Gastrocnemius medialis (tissue), 4 donors: ENCODE measurements at regions not wholly inside any gene's neighbourhood (a gene's known extent, or its start where the extent isn't known, plus 50 kb on each side); places are given as distances from the start of the nearest gene placed in this dataset.

ENCODE experiments used
- ATAC-seq, 2 donors: fragments of 150-250 bp; one replicate each; pipeline ENCODE4 v1.9.1; 2016
- DNase-seq, 2 donors: peaks; one replicate each; pipeline ENCODE4 v3.0.0-alpha.2; 2019
- H3K27ac ChIP-seq, 4 donors: fragments of 200-600 bp; sonication (generic); 1 replicate in 1 of 4; 2 replicates in 3 of 4; pipeline ENCODE4 v1.5.1; 2016 to 2018; ENCODE audit warnings: mild to moderate bottlenecking in 2 of 4, moderate library complexity in 1 of 4
- H3K27me3 ChIP-seq, 3 donors: fragments of 200-600 bp; sonication (generic) in 2 of 3; 1 replicate in 1 of 3; 2 replicates in 2 of 3; pipeline versions ENCODE4 v1.5.1 to v1.6.0; 2016 to 2019; ENCODE audit warnings: mild to moderate bottlenecking in 1 of 3, moderate library complexity in 1 of 3
- H3K36me3 ChIP-seq, 2 donors: fragments of 200-600 bp; sonication (generic) in 1 of 2; one replicate each; pipeline ENCODE4 v1.5.1; 2017 to 2018
- H3K4me1 ChIP-seq, 2 donors: fragments of 200-600 bp; sonication (generic) in 1 of 2; one replicate each; pipeline ENCODE4 v1.5.1; 2016 to 2017; ENCODE audit warnings: mild to moderate bottlenecking in 2 of 2
- H3K4me3 ChIP-seq, 4 donors: fragments of 200-600 bp; sonication (generic) in 3 of 4; 1 replicate in 1 of 4; 2 replicates in 3 of 4; pipeline ENCODE4 v1.5.1; 2016 to 2019; ENCODE audit warnings: mild to moderate bottlenecking in 2 of 4
- H3K9me3 ChIP-seq, 3 donors: fragments of 200-600 bp; sonication (generic) in 2 of 3; 1 replicate in 1 of 3; 2 replicates in 2 of 3; pipeline ENCODE4 v1.5.1; 2016 to 2019
- POLR2A ChIP-seq, 2 donors: fragments of 450-650 bp; IDR thresholded peaks; one replicate each; pipeline ENCODE4 v1.6.1; 2017; ENCODE audit warnings: antibody characterized with exemption in 2 of 2, mild to moderate bottlenecking in 2 of 2, moderate library complexity in 2 of 2
- in situ Hi-C, 4 donors: fragments of 200-750 bp; cut with MboI; loops; one replicate each; pipeline versions ENCODE4 v1.15.0 to v1.8.0; 2017; ENCODE audit warnings: low sequenced_read_pairs in 4 of 4
- intact Hi-C: fragments of 100-400 bp; cut with DNase I; formaldehyde crosslinking; loops from one replicate; pipeline ENCODE4 v1.15.1; 2023; ENCODE audit warnings: low total_unique reads
- TF ChIP-seq, protein P1 (sequence below), 5 experiments: fragments of 450-650 bp in 3 of 5; fragments of 200-600 bp in 2 of 5; sonication (generic) in 2 of 5; IDR thresholded peaks in 4 of 5; conservative IDR thresholded peaks in 1 of 5; 1 replicate in 4 of 5; 2 replicates in 1 of 5; pipeline ENCODE4 v1.5.1; 2016 to 2019; ENCODE audit warnings: antibody characterized with exemption in 5 of 5, mild to moderate bottlenecking in 3 of 5, moderate library complexity in 3 of 5

DNA sequence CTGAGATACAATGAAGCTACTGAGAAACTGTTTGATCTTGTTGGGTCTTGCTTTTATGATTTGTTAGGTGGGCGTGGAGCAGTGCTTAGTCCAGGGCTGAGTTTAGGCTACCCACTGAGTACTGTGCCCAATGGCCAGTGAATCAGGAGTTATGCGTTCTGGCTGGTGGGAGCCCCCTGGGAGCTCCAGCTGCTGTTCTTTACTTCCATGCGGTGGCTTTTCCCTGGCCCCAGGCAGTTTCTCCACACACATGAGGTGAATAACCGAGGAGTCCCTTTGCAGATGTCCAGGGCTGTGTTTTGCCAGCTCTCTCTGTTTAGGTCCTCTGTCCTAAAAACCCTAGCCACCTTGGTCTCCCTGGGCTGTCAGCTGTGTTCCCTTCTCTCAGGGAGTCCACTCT is 106.5 kb downstream of the KLF13 start:
- ATAC-seq (no peak), DNase-seq (no peak)
- H3K4me1 ChIP-seq = peaks cover 13 to 14% of the 10 kb centered on the region in 2 donors
- H3K36me3 ChIP-seq = no peaks in the 10 kb centered on the region
- TF ChIP-seq, protein P1, sequence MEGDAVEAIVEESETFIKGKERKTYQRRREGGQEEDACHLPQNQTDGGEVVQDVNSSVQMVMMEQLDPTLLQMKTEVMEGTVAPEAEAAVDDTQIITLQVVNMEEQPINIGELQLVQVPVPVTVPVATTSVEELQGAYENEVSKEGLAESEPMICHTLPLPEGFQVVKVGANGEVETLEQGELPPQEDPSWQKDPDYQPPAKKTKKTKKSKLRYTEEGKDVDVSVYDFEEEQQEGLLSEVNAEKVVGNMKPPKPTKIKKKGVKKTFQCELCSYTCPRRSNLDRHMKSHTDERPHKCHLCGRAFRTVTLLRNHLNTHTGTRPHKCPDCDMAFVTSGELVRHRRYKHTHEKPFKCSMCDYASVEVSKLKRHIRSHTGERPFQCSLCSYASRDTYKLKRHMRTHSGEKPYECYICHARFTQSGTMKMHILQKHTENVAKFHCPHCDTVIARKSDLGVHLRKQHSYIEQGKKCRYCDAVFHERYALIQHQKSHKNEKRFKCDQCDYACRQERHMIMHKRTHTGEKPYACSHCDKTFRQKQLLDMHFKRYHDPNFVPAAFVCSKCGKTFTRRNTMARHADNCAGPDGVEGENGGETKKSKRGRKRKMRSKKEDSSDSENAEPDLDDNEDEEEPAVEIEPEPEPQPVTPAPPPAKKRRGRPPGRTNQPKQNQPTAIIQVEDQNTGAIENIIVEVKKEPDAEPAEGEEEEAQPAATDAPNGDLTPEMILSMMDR (IDR thresholded peaks at IDR 0.05 in 4 of 5, conservative IDR thresholded peaks at IDR 0.05 in 1 of 5) = no peak
- TF ChIP-seq POLR2A (IDR thresholded peaks at IDR 0.05) = no peak
- H3K4me3 ChIP-seq = no peak overlapping the region
- H3K27me3 ChIP-seq = no peaks in the 10 kb centered on the region
- no peak overlapping the region for H3K27ac ChIP-seq
- intact Hi-C loops (no loop called here), in situ Hi-C loops (loop anchor here in 3 of 4 donors (10.0 to 25.0 kb wide), 4 partner anchors 68 to 221 kb away; no protein-coding TSS in a partner anchor)
- H3K9me3 ChIP-seq = no peaks in the 10 kb centered on the region

DNA sequence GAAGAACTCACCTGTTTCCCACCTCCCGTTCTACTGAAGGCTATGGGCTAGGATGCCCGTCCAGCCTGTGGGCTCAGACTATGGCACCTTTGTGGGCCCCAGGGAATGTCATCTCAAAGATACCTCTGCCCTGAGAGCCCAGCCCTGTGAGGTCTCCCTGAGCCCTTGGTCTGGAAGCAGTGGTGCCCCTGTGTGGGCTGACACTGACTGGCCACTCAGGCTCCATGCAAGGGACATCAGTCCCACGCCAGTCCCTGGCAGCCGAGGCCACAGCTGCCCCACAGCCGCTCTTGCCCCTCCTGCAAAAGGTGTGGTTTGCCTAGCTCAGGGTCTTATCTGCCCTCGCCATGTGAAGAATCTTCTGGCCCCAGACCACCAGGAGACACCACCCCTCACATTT is 106.9 kb downstream of the KLF13 start:
- intact Hi-C loops = no loop called here
- no peak for ATAC-seq
- H3K36me3 ChIP-seq = no peaks in the 10 kb centered on the region
- in situ Hi-C loops = loop anchor here in 3 of 4 donors (10.0 to 25.0 kb wide), 4 partner anchors 69 to 221 kb away; no protein-coding TSS in a partner anchor
- H3K27ac ChIP-seq = no peak overlapping the region
- no peak for DNase-seq
- H3K4me3 ChIP-seq = no peak overlapping the region
- H3K9me3 ChIP-seq = no peaks in the 10 kb centered on the region
- no peaks in the 10 kb centered on the region for H3K27me3 ChIP-seq
- H3K4me1 ChIP-seq = peaks cover 13 to 14% of the 10 kb centered on the region in 2 donors
- TF ChIP-seq, protein P1 (IDR thresholded peaks at IDR 0.05 in 4 of 5, conservative IDR thresholded peaks at IDR 0.05 in 1 of 5) = no peak
- no peak for TF ChIP-seq POLR2A (IDR thresholded peaks at IDR 0.05)

DNA sequence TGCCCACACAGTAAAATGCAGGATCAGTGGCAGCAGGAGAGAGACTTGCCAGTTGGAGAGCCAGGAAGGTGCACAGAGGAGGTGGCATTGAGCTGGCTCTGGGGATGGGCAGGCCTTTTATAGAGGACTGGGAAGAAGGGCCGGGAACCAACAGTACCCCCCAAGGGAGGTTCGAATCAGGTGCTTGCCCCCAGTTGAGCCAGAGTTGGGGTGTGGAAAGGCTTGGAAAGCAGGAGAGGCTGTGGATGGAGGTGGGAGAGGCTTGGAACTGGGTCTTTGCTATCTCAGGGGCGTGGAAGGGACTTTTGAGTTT is 107.6 kb downstream of the KLF13 start:
- Histone ChIP-seq H3K9me3 (no peaks in the 10 kb centered on the region), H3K4me3 (no peak overlapping the region), H3K36me3 (no peaks in the 10 kb centered on the region), H3K27ac (peak overlapping the region in 3 of 4 donors; percentile 58 to 69 (median 62)), H3K27me3 (no peaks in the 10 kb centered on the region), H3K4me1 (peaks cover 13 to 14% of the 10 kb centered on the region in 2 donors)
- in situ Hi-C loops = loop anchor here in 3 of 4 donors (10.0 to 25.0 kb wide), 4 partner anchors 69 to 222 kb away; no protein-coding TSS in a partner anchor
- ATAC-seq = no peak
- intact Hi-C loops = loop anchor here (2.0 kb wide), 2 partner anchors 37 to 107 kb away; partner anchors contain the start of gene KLF13
- no peak for DNase-seq
- TF ChIP-seq, protein P1 (IDR thresholded peaks at IDR 0.05 in 4 of 5, conservative IDR thresholded peaks at IDR 0.05 in 1 of 5) = no peak
- no peak for TF ChIP-seq POLR2A (IDR thresholded peaks at IDR 0.05)

DNA sequence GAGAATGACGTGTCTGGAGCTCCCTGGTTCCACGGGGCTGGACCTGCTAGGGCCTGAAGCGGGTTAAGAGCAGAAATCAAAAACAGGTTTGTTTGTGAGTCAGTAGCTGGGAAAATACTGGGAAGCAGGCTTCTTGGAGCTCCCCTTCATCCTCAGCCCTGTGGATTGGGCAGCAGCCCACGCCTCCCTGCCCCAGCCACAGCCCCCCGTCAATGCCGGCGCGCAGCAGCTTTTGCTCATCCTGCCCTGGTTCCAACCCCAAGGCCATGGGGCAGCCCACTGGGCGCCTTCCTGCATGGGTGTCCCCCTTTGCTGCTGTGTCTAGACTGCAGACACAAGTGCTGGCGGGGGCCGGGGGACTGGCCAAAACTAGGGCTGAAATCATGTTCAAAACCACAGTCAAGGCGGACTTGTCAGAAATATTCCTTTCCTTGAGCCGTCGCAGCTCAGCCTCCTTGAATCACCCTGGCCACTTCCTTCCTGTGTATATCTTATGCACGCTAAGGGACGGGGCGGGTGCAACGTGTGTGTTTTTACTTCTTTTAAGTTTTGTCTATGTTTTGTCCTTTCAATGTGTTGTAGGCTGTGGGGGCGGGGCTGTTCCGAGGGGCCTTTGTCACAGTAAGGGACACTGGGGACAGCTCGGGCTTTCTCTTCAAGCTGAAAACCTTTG is 108.1 kb downstream of the KLF13 start:
- peaks cover 13 to 14% of the 10 kb centered on the region in 2 donors for H3K4me1 ChIP-seq
- DNase-seq (peak in 1 of 2 donors; percentile 46), ATAC-seq (peak; percentile 31 to 40)
- H3K27me3 ChIP-seq = no peaks in the 10 kb centered on the region
- peak overlapping the region; percentile 58 to 69 (median 64) for H3K27ac ChIP-seq
- TF ChIP-seq POLR2A (IDR thresholded peaks at IDR 0.05) = no peak
- TF ChIP-seq, protein P1 (IDR thresholded peaks at IDR 0.05 in 4 of 5, conservative IDR thresholded peaks at IDR 0.05 in 1 of 5) = no peak
- H3K4me3 ChIP-seq = peak overlapping the region in 3 of 4 donors; percentile 3 to 23 (median 7)
- in situ Hi-C loops (loop anchor here in 3 of 4 donors (10.0 to 25.0 kb wide), 4 partner anchors 70 to 222 kb away; no protein-coding TSS in a partner anchor), intact Hi-C loops (loop anchor here (1.0 to 2.0 kb wide), 4 partner anchors 38 to 219 kb away; partner anchors contain the start of gene KLF13)
- H3K36me3 ChIP-seq = no peaks in the 10 kb centered on the region
- H3K9me3 ChIP-seq = no peaks in the 10 kb centered on the region
